NCI-H187 (cell line): ENCODE measurements at regions not wholly inside any gene's neighbourhood (a gene's known extent, or its start where the extent isn't known, plus 50 kb on each side); places are given as distances from the start of the nearest gene placed in this dataset.

ENCODE experiments used
- DNase-seq, 2 experiments: peaks; one replicate each; lab custom pipeline; 2025; lab: John Stamatoyannopoulos, UW

DNA sequence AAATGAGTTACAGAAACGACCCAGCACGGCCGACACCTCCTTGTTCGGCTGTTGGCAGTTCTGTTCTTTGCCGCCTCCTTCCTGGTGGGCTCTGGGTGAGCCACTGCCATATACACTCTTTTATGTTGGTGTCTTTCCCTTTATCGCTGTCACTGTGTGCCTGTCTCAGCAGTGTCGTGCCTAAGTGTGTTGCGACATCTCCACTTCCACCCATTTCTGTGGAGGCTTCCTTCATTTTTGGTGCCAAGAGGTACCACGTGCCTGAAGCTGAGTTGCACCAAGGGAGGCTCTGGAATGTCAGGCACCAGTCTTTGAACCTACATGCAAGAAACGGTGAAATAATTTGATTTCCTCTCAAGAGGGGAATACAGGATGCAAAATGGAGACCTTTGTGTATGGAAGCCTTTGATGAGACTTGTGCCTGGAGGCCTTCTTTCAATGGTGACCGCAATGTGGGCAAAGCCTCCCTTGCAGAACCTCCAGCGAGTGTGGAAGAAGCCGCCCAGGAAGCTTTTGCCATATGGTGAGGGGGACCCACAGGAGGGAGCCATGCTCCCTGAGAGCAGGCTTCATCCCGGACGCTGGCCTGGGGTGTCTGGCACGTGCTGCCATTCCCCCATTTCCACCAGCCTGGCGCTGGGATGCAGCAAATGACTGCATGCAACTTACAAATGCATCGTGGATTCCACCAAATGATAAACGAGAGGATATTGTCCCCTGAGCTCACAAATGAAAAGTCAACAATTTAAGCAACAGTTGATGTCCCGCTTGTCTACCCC lies 136.2 kb downstream of the TEX29 start:
- DNase-seq = no peak

DNA sequence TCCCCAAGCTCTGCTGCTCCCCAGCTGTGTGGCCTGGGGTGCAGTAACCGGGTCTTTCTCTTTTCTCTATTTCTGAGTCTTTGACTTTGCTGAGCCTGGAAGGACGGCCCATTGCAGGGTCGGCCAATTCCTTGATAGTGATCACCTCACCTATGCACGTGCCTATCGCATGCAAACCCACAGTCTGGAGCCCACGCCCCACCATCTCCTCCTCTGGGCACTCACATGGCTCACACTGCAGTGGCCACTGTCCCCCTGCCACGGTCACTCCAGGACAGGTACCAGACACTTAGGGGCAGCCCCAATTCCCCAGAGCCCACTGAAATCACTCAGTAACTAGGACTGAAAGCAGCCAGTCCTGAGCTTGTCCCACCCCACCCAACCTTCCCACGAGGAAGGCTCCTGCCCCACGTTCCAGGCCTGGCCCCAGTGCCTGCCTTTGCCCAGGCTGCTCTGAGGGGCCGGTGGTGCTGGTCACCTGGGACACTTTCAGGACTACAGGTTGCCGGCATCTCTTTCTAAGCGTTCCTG lies 137.6 kb downstream of the TEX29 start:
- no peak for DNase-seq

DNA sequence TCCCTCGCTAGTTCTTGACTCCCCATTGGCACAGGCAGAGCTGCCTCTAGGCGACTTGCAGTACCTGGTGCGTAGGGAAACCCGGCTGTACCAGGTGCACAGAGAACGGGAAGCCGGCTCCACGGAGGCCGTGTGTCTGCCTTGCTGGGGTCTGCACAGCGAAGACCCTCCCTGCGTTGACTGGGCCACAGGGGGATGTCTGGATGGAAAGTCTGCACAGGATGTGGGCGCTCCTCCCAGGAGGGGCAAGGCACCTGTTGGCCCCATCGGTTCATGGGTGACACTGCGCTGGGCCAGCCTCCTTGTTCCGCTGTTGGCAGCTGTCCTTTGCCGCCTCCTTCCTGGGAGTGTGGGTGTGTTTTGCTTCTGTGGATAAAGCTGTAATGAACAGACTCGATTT lies 138.3 kb downstream of the TEX29 start:
- DNase-seq = no peak

DNA sequence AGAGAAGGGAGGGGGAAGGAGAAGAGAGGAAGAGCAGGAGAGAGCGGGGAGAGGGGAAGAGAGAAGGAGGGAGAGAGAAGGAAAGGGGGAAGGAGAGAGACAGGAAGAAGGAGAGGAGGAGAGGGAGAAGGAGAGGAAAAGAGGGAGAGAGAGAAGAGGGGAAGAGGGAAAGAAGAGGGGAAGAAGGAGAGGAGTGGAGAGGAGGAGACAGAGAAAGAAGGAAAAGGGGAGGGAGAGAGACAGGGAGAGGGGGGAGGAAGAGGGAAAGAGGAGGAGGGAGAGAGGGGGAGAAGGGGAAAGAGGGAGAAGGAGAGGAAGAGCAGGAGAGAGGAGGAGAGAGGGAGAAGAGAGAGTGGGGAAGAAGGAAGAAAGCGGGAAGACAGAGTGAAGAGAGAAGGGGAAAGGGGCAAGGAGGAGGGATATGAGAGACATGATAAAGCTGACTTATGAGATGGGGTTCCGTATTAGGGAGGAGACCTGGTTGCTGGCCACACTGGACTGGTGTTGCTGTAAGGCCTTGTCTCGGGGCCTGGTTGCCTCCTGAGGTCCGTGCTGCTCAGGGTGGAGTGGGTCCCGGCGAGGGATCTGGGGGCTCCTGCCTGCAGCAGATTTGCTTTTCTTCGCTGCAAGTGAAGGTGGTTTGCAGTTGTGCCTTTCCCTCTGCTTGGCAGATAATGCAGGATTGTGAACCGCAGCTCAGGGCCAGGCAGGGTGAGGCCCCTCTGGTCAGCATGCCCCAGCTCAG lies 139.5 kb downstream of the TEX29 start:
- no peak for DNase-seq

DNA sequence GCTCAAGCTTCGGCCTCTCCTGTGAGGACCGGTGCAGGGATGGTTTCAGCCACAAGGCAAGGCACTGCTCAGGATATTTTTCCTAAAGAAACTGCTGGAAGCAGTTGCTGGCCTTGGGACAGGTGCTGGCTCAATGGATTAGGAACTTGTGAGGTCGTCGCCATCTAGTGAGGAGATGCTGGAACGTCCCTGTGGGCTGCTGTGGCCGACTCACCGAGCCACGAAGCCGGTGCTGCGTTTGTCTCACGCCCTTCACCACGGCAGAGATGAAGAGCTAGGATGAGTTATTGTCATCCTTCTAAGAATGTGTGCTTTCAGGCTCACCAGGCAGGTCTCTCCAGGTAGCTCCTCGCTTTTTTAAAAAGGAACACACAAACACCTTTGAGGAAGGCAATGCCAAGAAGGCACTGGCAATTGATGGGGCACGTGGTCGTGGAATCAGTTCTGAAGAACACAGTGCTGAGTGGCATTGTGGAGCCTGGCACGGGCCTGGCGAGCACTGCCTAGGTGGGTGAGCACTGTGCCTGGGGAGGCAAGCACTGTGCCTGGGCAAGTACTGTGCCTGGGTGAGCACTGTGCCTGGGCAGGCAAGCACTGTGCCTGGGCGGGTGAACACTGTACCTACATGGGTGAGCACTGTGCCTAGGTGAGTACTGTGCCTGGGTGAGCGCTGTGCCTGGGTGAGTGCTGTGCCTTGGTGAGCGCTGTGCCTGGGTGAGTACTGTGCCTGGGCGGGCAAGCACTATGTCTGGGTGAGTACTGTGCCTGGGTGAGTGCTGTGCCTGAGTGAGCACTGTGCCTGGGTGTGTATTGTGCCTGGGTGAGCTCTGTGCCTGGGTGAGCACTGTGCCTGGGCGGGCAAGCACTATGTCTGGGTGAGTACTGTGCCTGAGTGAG lies 140.4 kb downstream of the TEX29 start:
- DNase-seq = peak in 1 of 2 experiments; percentile 20

DNA sequence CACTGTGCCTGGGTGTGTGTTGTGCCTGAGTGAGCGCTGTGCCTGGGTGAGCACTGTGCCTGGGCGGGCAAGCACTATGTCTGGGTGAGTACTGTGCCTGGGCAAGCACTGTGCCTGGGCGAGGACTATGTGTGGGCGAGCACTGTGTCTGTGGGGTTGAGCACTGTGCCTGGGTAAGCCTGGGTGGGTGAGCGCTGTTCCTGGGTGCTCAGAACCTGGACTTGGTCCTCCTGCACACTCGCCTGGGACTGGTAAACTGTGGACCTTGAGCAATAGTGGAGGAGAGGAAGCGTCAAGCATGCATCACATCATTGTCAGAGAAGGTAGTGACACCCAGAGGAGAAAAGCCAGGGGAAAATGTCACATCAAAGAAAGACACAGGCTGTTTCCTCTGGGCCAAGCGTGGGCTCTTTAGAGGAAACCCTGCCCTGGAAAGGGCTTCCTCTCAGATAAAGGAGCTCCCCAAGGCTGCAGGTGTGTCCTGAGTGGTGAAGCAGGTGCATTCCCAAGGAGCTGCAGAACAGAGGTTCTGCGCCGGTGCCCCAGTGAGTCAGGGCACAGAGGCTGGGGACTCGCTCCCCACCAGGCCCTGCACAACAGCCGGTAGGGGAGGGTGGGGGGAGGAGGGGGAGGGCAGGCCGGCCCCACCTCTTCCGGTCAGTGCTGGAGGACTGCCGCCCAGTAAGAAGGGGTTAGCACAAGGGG lies 141.2 kb downstream of the TEX29 start:
- no peak for DNase-seq

DNA sequence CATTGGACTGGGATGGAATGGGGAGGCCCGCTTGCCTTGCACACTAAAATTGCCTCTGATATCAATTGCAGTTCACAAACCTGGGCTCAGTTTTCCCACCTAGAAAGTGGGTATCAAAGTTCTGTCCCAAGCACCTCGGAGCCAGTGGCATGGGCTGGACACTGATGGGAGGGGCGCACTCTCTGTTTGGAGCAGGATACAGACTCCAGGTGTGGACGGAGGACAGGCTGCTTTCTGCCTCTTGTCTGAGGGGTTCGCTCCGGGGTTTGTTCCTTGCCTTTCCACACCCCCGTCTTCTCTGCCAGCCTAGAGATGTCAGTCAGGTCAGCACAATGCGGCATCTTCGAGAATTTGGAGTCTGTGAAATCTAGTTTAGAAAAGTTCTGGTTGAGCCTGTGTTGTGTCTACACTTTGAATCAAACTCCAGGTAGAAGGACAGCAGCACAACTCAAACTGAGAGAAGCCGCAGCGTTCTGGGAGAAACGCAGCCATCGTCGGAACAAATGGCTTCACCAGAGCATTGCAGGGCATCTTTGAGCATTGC lies 141.9 kb downstream of the TEX29 start:
- DNase-seq = no peak

DNA sequence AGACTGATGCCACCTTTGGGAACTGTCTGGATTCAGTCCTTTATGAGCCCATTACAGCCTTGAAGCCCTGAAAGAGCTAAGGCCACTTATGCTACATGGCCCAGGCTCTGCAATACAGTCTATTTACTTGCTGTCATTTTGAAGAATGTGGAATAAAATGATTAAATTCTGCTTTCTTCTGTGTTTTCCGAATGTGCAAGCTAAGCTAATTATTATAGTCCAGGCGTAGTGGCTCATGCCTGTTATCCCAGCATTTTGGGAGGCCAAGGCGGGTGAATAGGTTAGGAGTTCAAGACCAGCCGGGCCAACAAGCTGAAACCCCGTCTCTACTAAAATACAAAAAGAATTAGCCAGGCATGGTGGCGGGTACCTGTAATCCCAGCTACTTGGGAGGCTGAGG lies 142.5 kb downstream of the TEX29 start:
- no peak for DNase-seq

DNA sequence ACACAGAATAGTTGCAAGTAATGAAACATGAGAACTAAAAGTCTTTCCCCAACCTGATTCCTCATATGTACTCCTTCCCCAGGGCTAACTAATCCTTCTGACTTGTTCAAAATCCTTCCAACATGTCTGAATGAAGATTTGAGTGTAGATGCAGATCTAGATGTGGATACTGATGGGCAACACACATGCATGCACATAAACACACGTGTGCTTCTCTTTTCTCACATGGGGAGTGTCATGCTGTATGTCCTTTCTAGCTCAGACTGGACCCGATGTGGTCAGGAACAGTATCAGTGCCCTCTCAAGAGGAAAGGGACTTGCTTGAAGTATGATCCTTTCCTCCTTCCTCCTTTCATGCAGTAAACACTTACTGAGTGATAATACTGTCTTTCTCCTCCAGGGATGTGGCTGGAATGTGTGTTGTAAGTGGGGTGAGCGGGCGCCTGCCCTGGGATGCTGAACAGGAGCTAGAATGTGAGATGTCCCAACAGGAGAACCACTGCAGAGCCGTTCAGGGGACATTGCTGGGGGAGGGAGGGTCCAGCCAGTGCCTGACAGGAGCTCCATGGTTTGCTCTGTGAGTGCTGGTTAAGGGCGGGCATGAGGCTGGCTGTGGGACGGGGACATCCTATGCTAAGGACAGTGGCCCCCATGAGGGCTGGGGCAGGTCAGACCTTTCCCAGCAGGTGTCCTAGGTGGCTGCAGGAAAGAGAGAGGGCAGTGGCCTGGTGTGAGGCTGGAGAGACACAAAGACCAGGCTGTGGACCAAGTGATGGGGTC lies 146.9 kb downstream of the TEX29 start:
- DNase-seq = no peak

DNA sequence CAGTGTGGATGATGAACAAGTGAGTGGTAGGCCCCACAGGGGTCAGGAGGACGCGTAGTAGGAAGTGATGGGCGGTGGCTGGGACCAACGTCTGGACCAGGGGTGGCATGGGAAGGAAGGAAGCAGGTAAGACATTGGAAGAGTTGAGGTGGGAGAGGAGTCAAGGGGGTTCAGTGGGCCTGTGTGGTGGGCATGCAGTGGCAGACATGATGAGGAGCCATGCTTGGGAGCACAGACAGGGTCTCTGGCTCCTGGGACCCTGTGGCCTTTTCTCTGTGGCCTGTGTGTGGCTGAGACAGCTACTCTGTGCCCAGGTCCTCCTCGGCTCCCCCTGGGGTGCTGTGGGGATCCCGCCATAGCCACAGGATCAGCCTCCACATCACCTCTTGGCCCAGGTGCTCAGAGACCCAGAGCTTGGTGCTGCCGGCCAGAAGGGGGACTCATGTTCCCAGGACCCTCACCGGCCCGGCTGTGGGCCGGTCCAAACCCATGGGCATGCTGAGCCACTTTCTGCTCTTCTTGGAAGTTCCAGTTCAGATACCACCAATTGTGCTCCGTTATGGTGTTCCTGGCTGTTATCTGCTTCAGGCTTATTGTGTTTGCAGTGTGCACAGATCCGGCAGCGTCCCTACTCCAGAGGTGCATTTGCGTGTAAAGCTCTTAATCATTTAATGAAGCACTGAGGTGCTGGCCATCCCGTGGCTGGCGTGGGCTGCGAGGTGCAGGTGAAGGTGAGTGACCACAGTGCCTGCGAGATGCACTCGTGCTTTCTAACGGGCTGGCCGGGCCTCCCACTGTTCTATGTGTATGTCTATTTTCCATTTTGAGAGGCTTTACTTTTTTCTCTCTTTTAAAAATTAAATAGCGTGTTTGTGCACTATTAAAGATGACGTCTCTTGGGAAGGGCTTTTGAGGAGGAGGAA lies 147.9 kb downstream of the TEX29 start:
- no peak for DNase-seq

DNA sequence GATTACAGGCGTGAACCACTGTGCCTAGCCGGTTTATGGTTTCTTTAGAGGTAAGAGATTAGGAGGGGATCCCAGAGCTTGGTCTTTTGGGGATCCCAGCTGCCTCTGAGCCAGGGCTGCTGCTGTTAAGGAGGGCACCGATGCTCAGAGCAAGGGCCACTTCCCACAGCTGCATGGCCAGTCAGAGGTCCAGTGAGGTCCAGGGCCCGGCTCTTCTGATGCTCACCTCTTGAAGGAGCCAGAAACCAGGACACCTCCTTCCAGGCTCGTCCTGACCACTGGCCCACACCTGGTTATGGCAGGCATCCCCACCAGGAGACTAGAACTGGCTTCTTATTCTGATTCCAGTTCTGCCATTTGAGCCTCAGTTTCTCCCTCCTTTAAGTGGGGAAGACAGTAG lies 149.0 kb downstream of the TEX29 start:
- no peak for DNase-seq

DNA sequence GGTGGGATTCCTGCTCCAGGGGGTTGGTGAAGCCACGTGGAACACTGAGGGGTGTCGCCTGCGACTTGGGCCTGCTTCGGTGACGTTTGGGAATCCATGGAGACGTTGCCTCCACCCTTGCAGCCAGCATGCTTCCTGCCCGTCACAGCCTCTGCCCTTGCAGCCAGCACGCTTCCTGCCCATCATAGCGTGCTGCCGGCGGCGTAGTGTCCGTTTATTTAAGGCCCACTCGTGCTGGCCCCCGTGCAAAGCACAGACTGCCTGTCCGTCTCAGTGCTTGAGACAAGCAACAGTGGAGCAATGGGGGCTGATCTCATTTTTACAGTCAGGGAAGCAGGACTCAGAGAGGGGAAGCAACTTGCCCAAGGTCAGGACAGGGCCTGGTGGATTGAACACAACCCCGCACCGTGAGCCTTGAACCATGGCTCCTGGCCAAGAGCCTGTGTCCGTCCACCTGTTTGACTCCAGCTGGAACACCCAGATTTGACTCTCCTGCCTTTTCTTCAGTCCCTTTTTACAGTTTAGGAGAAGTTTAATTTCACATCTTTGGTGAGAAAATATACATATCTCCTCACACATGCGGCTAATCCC lies 149.6 kb downstream of the TEX29 start:
- no peak for DNase-seq

DNA sequence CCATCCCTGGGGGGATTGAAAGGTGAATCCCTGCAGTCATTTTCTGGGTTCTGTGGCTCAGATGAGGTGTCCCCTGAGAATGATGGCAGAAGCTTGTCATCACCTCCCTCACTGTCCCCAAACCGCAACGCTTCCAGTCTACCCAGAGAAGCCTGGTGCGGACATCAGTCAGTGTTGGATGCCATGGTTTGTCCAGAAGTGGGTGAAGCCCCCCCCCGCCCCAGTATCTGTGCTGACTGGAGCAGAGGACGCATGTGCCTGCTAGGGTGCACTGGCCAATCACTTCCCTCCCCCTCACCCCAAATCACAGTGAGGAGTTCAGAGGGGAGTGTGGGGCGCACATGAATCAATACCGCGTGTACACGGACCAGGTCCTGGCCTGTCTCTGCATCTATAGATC lies 150.5 kb downstream of the TEX29 start:
- no peak for DNase-seq

DNA sequence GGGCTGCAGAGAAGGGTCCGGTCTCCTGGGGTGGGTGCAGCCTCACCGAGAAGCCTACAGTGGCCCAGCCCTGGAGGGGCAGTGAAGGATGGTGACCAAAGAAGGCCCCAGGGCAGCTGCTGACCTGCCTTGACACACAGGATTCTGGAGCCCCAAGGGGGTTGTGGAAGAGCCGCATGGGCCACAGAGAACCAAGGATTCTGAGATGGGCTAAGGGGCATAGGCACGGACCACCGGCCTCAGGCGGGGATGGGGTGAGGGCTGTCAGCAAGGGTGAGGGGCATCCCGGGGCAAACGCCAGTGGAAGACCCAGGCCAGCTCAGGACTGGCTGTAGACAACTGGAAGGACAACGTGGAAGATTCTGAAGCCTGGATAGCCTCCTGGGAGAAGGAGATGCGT lies 151.6 kb downstream of the TEX29 start:
- no peak for DNase-seq

DNA sequence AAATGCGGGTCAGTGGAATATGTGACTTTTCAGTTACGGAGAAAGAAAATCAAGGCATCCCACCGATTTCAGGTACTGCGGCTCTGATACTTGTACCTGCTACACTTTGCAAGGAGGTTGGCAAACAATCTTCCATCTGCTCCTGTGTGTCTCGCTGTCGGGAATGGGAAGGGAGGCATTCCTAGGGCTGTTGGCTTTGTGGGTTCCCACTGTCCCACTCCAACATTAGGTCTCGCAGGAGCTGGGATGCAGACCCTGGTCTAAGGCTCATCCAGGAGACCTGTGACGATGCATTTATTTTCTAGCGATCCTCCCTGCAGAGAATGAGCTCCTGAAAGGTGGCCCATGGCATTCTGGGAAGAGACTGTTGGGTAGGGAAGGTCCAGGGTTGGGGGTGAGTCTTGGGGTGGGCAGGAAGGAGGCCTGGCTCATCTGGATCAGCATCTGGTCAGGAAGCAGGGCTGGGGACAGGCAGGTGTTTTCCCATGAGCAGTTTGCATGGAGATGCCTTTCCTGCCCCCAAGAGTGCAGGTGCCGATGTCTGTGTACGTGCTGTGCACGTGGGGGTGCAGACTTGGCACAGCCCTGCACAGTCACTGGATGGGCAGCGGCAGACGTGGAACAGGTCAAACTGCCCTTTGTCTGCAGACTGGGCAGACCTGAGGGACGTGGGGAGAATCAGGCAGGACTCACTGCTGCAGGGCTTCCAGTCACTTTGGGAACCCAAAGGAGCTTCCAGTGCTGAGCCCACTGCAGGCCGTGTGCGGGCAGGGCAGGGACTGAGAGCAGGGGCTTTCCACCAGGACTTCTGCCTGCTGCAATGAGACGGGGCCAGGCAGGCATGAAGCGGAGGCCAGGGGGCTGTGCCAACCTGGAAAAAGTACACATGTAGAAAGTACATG lies 152.4 kb downstream of the TEX29 start:
- DNase-seq = no peak

DNA sequence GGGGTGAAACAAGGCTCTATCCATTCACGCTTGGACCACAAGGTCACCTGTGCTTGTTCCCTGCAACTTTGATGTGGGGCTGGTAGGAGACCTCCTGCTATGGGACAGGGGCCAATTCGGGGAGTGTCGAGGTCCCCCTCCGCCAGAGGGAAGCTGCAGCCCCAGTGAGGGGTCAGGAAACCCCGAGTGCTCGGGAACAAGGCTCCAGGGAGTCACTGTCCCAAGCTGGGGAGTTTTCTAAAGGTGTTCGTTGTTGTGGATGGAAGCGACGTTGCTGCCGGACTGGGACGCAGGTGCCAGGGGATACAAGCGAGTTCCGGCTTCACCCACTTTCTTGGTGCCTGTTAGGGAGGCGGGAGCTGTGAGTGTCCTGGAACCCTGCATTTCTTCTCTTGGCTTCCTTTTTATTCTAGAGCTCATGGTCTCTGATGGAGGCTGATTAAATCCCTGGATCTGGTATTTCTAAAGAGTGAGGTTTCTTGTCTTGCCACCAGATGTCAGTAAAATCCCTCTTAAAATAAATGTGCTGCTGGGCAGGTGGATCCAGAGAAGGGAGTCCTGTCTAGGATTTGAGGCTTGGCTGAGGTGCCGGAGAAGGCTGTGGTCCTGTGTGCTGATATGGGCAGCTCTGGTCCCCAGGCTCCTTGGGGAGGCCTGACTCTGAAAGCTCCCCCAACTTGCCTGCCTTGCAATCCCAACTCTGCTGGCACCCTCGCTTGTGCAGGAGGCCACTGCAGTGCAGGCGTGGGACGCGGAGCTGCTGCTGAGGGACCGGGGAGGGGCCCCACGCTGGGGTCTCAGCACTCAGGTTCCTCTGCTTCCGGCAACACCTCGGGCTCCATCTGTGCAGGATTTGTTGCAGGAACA lies 153.9 kb downstream of the TEX29 start:
- peak; percentile 18 to 58 for DNase-seq

DNA sequence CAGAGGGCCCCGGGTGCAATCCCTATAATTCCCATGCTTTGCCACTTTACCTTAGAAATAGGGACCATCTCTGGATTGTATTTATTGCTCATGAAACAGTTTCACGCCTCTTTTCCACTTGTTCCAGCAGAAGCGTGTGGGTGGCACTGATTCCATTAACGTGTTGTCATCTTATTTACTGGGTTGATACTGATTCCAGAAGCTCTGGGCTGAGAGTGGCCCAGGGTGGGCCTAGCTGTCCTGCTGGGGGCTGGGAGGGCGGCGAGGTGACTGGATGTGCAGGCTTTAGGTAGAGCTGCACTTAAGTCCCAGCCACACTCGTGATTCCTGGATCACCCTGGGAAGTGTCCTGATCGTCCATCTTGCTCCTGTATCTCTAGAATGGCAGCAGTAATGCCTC lies 155.0 kb downstream of the TEX29 start:
- no peak for DNase-seq
